OCI-LY1 (cell line): ENCODE measurements at regions not wholly inside any gene's neighbourhood (a gene's known extent, or its start where the extent isn't known, plus 50 kb on each side); places are given as distances from the start of the nearest gene placed in this dataset.

Experiments used
- H2AFZ ChIP-seq: fragments of 200-600 bp; sonication (generic), shearing (Covaris generic); 2 replicates; pipeline ENCODE4 v1.6.0; 2014; ENCODE audit warnings: antibody characterized with exemption, mild to moderate bottlenecking, low read length
- H3F3A ChIP-seq: fragments of 200-600 bp; sonication (generic), shearing (Covaris generic); 2 replicates; pipeline ENCODE4 v1.6.0; 2014; ENCODE audit warnings: mild to moderate bottlenecking, antibody characterized with exemption, low read length, moderate library complexity; ENCODE audit not compliant: insufficient read depth
- H3K27ac ChIP-seq: fragments of 200-600 bp; sonication (generic); 2 replicates; pipeline ENCODE4 v1.5.1; 2014; ENCODE audit warnings: low read length, mixed run types, mild to moderate bottlenecking, low read depth; ENCODE audit not compliant: poor library complexity, severe bottlenecking
- H3K27me3 ChIP-seq: fragments of 200-600 bp; sonication (generic); 2 replicates; pipeline ENCODE4 v1.6.0; 2014; ENCODE audit warnings: antibody characterized with exemption, mild to moderate bottlenecking, low read length, moderate library complexity; ENCODE audit not compliant: insufficient read depth
- H3K36me3 ChIP-seq: fragments of 200-600 bp; sonication (generic); 2 replicates; pipeline ENCODE4 v1.6.1; 2014; ENCODE audit warnings: mild to moderate bottlenecking, antibody characterized with exemption, low read length, moderate library complexity, mixed read lengths; ENCODE audit not compliant: insufficient read depth
- H3K4me1 ChIP-seq: fragments of 200-600 bp; sonication (generic); 2 replicates; pipeline ENCODE4 v1.5.1; 2014; ENCODE audit warnings: mild to moderate bottlenecking, low read length, moderate library complexity; ENCODE audit not compliant: insufficient read depth, severe bottlenecking
- H3K4me2 ChIP-seq: fragments of 200-600 bp; sonication (generic), shearing (Covaris generic); 2 replicates; pipeline ENCODE4 v1.6.1; 2014; ENCODE audit warnings: low read length
- H3K4me3 ChIP-seq: fragments of 200-600 bp; sonication (generic); 2 replicates; pipeline ENCODE4 v1.5.1; 2014; ENCODE audit warnings: low read length, low read depth, mild to moderate bottlenecking, mixed read lengths; ENCODE audit not compliant: poor library complexity, severe bottlenecking
- H3K79me2 ChIP-seq: fragments of 200-600 bp; shearing (Covaris generic); 2 replicates; pipeline ENCODE4 v1.6.1; 2016; ENCODE audit warnings: mixed run types, low read length, mixed read lengths; ENCODE audit not compliant: insufficient read depth
- H3K9ac ChIP-seq: fragments of 200-600 bp; sonication (generic), shearing (Covaris generic); 2 replicates; pipeline ENCODE4 v1.6.1; 2014; ENCODE audit warnings: mild to moderate bottlenecking, low read length, mixed read lengths
- H3K9me2 ChIP-seq: fragments of 200-600 bp; sonication (generic), shearing (Covaris generic); 2 replicates; pipeline ENCODE4 v1.6.1; 2014; ENCODE audit warnings: low read depth, mild to moderate bottlenecking, low read length, mixed read lengths
- H3K9me3 ChIP-seq: fragments of 200-600 bp; shearing (Covaris generic); 2 replicates; pipeline ENCODE4 v1.6.1; 2014; ENCODE audit warnings: low read length, mixed read lengths
- H4K20me1 ChIP-seq: fragments of 200-600 bp; sonication (generic), shearing (Covaris generic); 2 replicates; pipeline ENCODE4 v1.6.0; 2016; ENCODE audit warnings: mild to moderate bottlenecking, low read length; ENCODE audit not compliant: insufficient read depth
- CTCF ChIP-seq: fragments of 200-600 bp; sonication (generic), shearing (Covaris generic); IDR thresholded peaks from 2 replicates; pipeline ENCODE4 v1.5.1; 2017; ENCODE audit warnings: mild to moderate bottlenecking, antibody characterized with exemption, low read length, moderate library complexity, mixed read lengths
- EZH2 ChIP-seq: fragments of 200-600 bp; sonication (generic), shearing (Covaris generic); IDR thresholded peaks from 2 replicates; pipeline ENCODE4 v1.8.0; 2017; ENCODE audit warnings: borderline replicate concordance, mixed run types, mild to moderate bottlenecking, antibody characterized with exemption, low read length, moderate library complexity, mixed read lengths

- Histone ChIP-seq H3K27ac (no peak overlapping the region), H3K4me3 (no peak overlapping the region), H3K9ac (no peak overlapping the region), H3K27me3 (no peaks in the 10 kb centered on the region), H3K36me3 (no peaks in the 10 kb centered on the region), H4K20me1 (no peaks in the 10 kb centered on the region), H3K4me1 (no peaks in the 10 kb centered on the region), H3K9me2 (no peaks in the 10 kb centered on the region), H3K79me2 (no peaks in the 10 kb centered on the region), H3K9me3 (no peaks in the 10 kb centered on the region), H3F3A (no peaks in the 10 kb centered on the region), H2AFZ (no peak overlapping the region), H3K4me2 (no peak overlapping the region)
- peak; percentile 75 for TF ChIP-seq CTCF
- no peak for TF ChIP-seq EZH2
These were observed 325.6 kb upstream of the VRK2 start for GRCh38 chr2:57720728-57721627.

GRCh38 chr2:57725337-57725947 lies 321.2 kb upstream of the VRK2 start:
- no peak for TF ChIP-seq EZH2
- no peak for TF ChIP-seq CTCF
- no peak overlapping the region for H3K4me3 ChIP-seq
- H2AFZ ChIP-seq, result no peak overlapping the region

GRCh38 chr2:57726294-57726693 lies 320.3 kb upstream of the VRK2 start:
- no peaks in the 10 kb centered on the region for H3K36me3 ChIP-seq
- no peaks in the 10 kb centered on the region for H3K4me1 ChIP-seq
- H3K79me2 ChIP-seq, result no peaks in the 10 kb centered on the region
- H4K20me1 ChIP-seq, result no peaks in the 10 kb centered on the region
- no peaks in the 10 kb centered on the region for H3K9me2 ChIP-seq
- no peak overlapping the region for H3K4me3 ChIP-seq
- H3K27ac ChIP-seq, result no peak overlapping the region
- no peak overlapping the region for H3K9ac ChIP-seq
- no peaks in the 10 kb centered on the region for H3F3A ChIP-seq
- no peaks in the 10 kb centered on the region for H3K27me3 ChIP-seq
- TF ChIP-seq EZH2 (no peak), CTCF (no peak)
- no peak overlapping the region for H3K4me2 ChIP-seq
- no peak overlapping the region for H2AFZ ChIP-seq
- H3K9me3 ChIP-seq, result no peaks in the 10 kb centered on the region

More at GRCh38 chr2:57725337-57725947, 321.2 kb upstream of the VRK2 start:
- no peaks in the 10 kb centered on the region for H3F3A ChIP-seq
- no peak overlapping the region for H3K4me2 ChIP-seq
- no peaks in the 10 kb centered on the region for H3K27me3 ChIP-seq
- no peaks in the 10 kb centered on the region for H3K4me1 ChIP-seq
- H3K9ac ChIP-seq, result no peak overlapping the region
- H4K20me1 ChIP-seq, result no peaks in the 10 kb centered on the region
- H3K79me2 ChIP-seq, result no peaks in the 10 kb centered on the region
- H3K36me3 ChIP-seq, result no peaks in the 10 kb centered on the region
- no peaks in the 10 kb centered on the region for H3K9me2 ChIP-seq
- H3K9me3 ChIP-seq, result no peaks in the 10 kb centered on the region
- no peak overlapping the region for H3K27ac ChIP-seq
